Neuronal stem cell (in vitro differentiated cells): ENCODE measurements at regions not wholly inside any gene's neighbourhood (a gene's known extent, or its start where the extent isn't known, plus 50 kb on each side); places are given as distances from the start of the nearest gene placed in this dataset.
"Not testable (repeated sequence)": the region's sequence is repeated elsewhere in the genome, so short reads cannot be mapped to it uniquely, and the experiment has no call there.

Source experiments
- DNase-seq: peaks from one replicate; pipeline ENCODE4 v3.0.0-alpha.2; 2013; ENCODE audit warnings: low spot score
- H2AFZ ChIP-seq: one replicate; pipeline ENCODE4 v1.6.1; 2013; ENCODE audit warnings: mild to moderate bottlenecking, low read length, inconsistent platforms
- H2AK5ac ChIP-seq: 2 replicates; pipeline ENCODE4 v1.6.1; 2013; ENCODE audit warnings: low read depth, mild to moderate bottlenecking, inconsistent platforms, low read length, moderate library complexity, mixed read lengths
- H2BK120ac ChIP-seq: 2 replicates; pipeline ENCODE4 v1.6.1; 2013; ENCODE audit warnings: low read depth, mild to moderate bottlenecking, inconsistent platforms, low read length, moderate library complexity, mixed read lengths
- H2BK12ac ChIP-seq: one replicate; pipeline ENCODE4 v1.6.1; 2013; ENCODE audit warnings: low read length, inconsistent platforms
- H2BK15ac ChIP-seq: 2 replicates; pipeline ENCODE4 v1.6.1; 2013; ENCODE audit warnings: mild to moderate bottlenecking, low read length, inconsistent platforms, mixed read lengths
- H2BK5ac ChIP-seq: one replicate; pipeline ENCODE4 v1.6.1; 2013; ENCODE audit warnings: inconsistent platforms, mild to moderate bottlenecking, low read length, moderate library complexity
- H3K14ac ChIP-seq: one replicate; pipeline ENCODE4 v1.6.1; 2013; ENCODE audit warnings: low read length, inconsistent platforms
- H3K18ac ChIP-seq: 2 replicates; pipeline ENCODE4 v1.6.1; 2013; ENCODE audit warnings: low read length, inconsistent platforms
- H3K23ac ChIP-seq: 2 replicates; pipeline ENCODE4 v1.6.1; 2013; ENCODE audit warnings: low read depth, mild to moderate bottlenecking, mixed read lengths, low read length, inconsistent platforms; ENCODE audit not compliant: poor library complexity
- H3K27ac ChIP-seq: replicated peaks from 3 replicates; pipeline ENCODE4 v1.5.1; 2013; ENCODE audit warnings: low read length, inconsistent platforms
- H3K27me3 ChIP-seq, 3 experiments: 2 replicates each; pipeline ENCODE4 v1.6.1; 2013; ENCODE audit warnings: low read length in 3 of 3, mild to moderate bottlenecking in 2 of 3, inconsistent platforms in 1 of 3, low read depth in 1 of 3, mixed read lengths in 1 of 3, moderate library complexity in 1 of 3; ENCODE audit not compliant: control insufficient read depth in 3 of 3, insufficient read depth in 3 of 3
- H3K36me3 ChIP-seq, 2 donors: replicated peaks in 1 of 2; 2 replicates each; pipeline ENCODE4 v1.6.1; 2013; ENCODE audit warnings: low read length in 2 of 2; ENCODE audit not compliant: control insufficient read depth in 2 of 2, insufficient read depth in 2 of 2
- H3K4ac ChIP-seq: 2 replicates; pipeline ENCODE4 v1.6.1; 2013; ENCODE audit warnings: inconsistent platforms, mild to moderate bottlenecking, low read length, moderate library complexity
- H3K4me1 ChIP-seq, 2 donors: 1 replicate in 1 of 2; 2 replicates in 1 of 2; pipeline ENCODE4 v1.6.1; 2013; ENCODE audit warnings: low read length in 2 of 2, low read depth in 1 of 2; ENCODE audit not compliant: control insufficient read depth in 2 of 2, insufficient read depth in 1 of 2
- H3K4me2 ChIP-seq: one replicate; pipeline ENCODE4 v1.6.1; 2013; ENCODE audit warnings: mild to moderate bottlenecking, low read length, inconsistent platforms; ENCODE audit not compliant: insufficient read depth, poor library complexity, severe bottlenecking
- H3K4me3 ChIP-seq, 2 donors: 2 replicates each; pipeline ENCODE4 v1.5.1; 2013; ENCODE audit warnings: low read length in 2 of 2, mild to moderate bottlenecking in 2 of 2, inconsistent platforms in 1 of 2, moderate library complexity in 1 of 2
- H3K79me1 ChIP-seq: one replicate; pipeline ENCODE4 v1.6.1; 2013; ENCODE audit warnings: low read depth, mild to moderate bottlenecking, inconsistent platforms, low read length, moderate library complexity
- H3K9ac ChIP-seq: one replicate; pipeline ENCODE4 v1.6.1; 2013; ENCODE audit warnings: mild to moderate bottlenecking, low read depth, low read length, inconsistent platforms; ENCODE audit not compliant: poor library complexity
- H3K9me3 ChIP-seq, 2 donors: replicated peaks in 1 of 2; 2 replicates each; pipeline versions ENCODE3 to v1.6.1; 2013; ENCODE audit warnings: low read length in 2 of 2, mild to moderate bottlenecking in 2 of 2, inconsistent platforms in 1 of 2, low read depth in 1 of 2, mixed read lengths in 1 of 2, moderate library complexity in 1 of 2; ENCODE audit not compliant: control insufficient read depth in 2 of 2, insufficient read depth in 1 of 2
- H4K8ac ChIP-seq: one replicate; pipeline ENCODE4 v1.6.1; 2013; ENCODE audit warnings: low read depth, mild to moderate bottlenecking, inconsistent platforms, low read length, moderate library complexity
- H4K91ac ChIP-seq: one replicate; pipeline ENCODE4 v1.6.1; 2013; ENCODE audit warnings: low read length, low read depth, mild to moderate bottlenecking, inconsistent platforms; ENCODE audit not compliant: poor library complexity
- WGBS, 2 donors: extraction: QIAGEN DNeasy Blood & Tissue Kit; methylation state at CpG; one replicate each; pipeline ENCODE4 v1.1.7; 2013; ENCODE audit warnings: missing lambda C conversion rate in 2 of 2, mixed read lengths in 1 of 2; ENCODE audit not compliant: insufficient read length in 2 of 2, insufficient replicate concordance in 1 of 2; ENCODE audit errors: extremely low coverage in 2 of 2; 5-methylcytosine and 5-hydroxymethylcytosine counted together

DNA sequence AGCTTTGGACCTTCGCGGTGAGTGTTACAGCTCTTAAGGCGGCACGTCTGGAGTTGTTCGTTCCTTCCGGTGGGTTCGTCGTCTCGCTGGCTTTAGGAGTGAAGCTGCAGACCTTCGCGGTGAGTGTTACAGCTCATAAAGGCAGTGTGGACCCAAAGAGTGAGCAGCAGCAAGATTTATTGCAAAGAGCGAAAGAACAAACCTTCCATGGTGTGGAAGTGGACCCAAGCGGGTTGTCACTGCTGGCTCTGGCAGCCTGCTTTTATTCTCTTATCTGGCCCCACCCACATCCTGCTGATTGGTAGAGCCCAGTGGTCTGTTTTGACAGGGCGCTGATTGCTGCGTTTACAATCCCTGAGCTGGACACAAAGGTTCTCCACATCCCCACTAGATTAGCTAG, 396.1 kb upstream of the LCORL start:
- not testable (repeated sequence) for H3K9me3 ChIP-seq, H2BK12ac ChIP-seq, H3K27me3 ChIP-seq, H3K4me3 ChIP-seq, H2AFZ ChIP-seq, DNase-seq, H3K4me2 ChIP-seq, H3K9ac ChIP-seq, H2BK5ac ChIP-seq, H2BK15ac ChIP-seq, H3K14ac ChIP-seq, H3K79me1 ChIP-seq, H3K4ac ChIP-seq, H4K8ac ChIP-seq, H3K4me1 ChIP-seq, H3K36me3 ChIP-seq, H3K18ac ChIP-seq, H3K27ac ChIP-seq, H2BK120ac ChIP-seq, H3K23ac ChIP-seq, H2AK5ac ChIP-seq, H4K91ac ChIP-seq
- no CpG with 5 or more reads among the region's 15 CpGs for WGBS, 2 donors

DNA sequence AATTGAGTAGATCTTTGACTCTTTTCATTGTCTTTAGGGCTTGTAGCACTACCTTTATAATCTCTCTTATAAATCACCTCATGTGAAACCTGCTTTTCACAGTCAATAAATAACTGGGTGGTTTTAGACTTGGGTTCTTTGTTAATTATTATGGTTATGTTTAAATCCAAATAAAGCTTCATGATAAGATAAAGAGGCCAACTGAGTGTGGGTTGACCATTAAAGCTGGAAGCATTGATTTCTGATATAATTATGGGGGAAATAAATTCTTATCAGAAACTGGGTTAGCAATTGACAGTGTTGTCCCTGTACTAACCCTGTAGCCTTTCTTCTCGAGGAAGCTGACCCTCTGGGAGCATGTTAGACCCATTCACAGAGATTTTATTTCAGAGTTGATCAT, 384.7 kb upstream of the LCORL start:
- Histone ChIP-seq H3K9me3 (no peaks in the 10 kb centered on the region), H3K9ac (no peak overlapping the region), H2BK12ac (no peak overlapping the region), H3K27ac (no peak overlapping the region), H4K8ac (no peak overlapping the region), H3K79me1 (no peaks in the 10 kb centered on the region), H2BK120ac (no peak overlapping the region), H3K18ac (no peak overlapping the region), H3K36me3 (no peaks in the 10 kb centered on the region), H2BK15ac (no peak overlapping the region), H3K4ac (no peak overlapping the region), H2AK5ac (no peak overlapping the region), H4K91ac (no peak overlapping the region), H3K4me3 (no peak overlapping the region), H2BK5ac (no peak overlapping the region), H3K27me3 (no peaks in the 10 kb centered on the region), H3K23ac (no peak overlapping the region), H3K4me2 (no peak overlapping the region), H3K14ac (no peak overlapping the region), H3K4me1 (no peaks in the 10 kb centered on the region), H2AFZ (no peak overlapping the region)
- DNase-seq: no peak
- no CpG with 5 or more reads among the region's 1 CpG for WGBS, 2 donors

DNA sequence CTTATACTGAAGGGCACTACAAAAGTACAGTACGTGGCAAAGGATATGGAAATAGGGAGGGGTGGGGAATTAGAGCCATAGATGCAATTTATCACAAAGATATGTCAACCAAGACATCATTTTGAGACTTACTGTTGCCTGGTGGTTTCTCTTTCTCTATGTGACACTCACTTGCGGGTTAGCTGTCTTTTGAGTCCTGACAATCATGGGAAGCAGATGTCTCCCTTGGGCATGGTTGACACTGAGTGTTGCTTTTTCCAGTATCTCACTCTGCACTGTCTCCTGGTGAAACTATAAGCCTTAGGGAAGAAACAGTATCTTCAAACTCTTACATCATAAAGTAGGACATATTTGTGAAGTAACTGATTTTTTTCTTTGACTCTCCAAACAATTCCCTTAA, 383.5 kb upstream of the LCORL start:
- H3K23ac ChIP-seq: no peak overlapping the region
- no peaks in the 10 kb centered on the region for H3K79me1 ChIP-seq
- H3K9me3 ChIP-seq: no peaks in the 10 kb centered on the region
- no peak overlapping the region for H3K4me2 ChIP-seq
- no peak overlapping the region for H4K8ac ChIP-seq
- no peak overlapping the region for H3K18ac ChIP-seq
- no peak overlapping the region for H2BK5ac ChIP-seq
- no peaks in the 10 kb centered on the region for H3K4me1 ChIP-seq
- no peak overlapping the region for H3K4me3 ChIP-seq
- H2BK15ac ChIP-seq: no peak overlapping the region
- H3K4ac ChIP-seq: no peak overlapping the region
- no peak overlapping the region for H4K91ac ChIP-seq
- no peaks in the 10 kb centered on the region for H3K27me3 ChIP-seq
- no peak for DNase-seq
- H2BK120ac ChIP-seq: no peak overlapping the region
- H3K36me3 ChIP-seq: no peaks in the 10 kb centered on the region
- no peak overlapping the region for H3K9ac ChIP-seq
- H3K27ac ChIP-seq: no peak overlapping the region
- no peak overlapping the region for H2AK5ac ChIP-seq
- no CpG with 5 or more reads among the region's 2 CpGs for WGBS, 2 donors
- no peak overlapping the region for H2AFZ ChIP-seq
- no peak overlapping the region for H2BK12ac ChIP-seq
- H3K14ac ChIP-seq: no peak overlapping the region

DNA sequence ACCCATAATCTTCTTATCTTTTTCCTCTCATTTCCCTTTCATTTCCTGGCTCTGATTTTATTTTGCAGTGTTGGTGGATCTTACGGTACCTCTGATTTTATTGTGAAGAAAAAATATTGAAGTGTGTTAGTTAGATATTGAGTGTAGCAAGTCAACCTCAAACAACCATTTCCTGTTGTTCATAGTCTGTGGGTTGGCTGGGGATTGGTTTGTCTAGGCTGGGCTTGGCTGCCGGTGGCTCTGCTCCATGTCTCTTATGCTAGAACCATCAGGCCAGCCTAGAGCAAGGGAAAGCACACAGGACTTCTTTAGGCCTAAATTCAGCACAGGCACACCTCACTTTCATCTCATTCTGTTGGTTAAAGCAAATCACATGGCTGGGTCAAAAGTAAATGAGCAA, 383.1 kb upstream of the LCORL start:
- H3K27me3 ChIP-seq: no peaks in the 10 kb centered on the region
- H3K4ac ChIP-seq: no peak overlapping the region
- no peak for DNase-seq
- H2BK12ac ChIP-seq: no peak overlapping the region
- H3K27ac ChIP-seq: no peak overlapping the region
- H3K23ac ChIP-seq: no peak overlapping the region
- no peak overlapping the region for H2BK120ac ChIP-seq
- no peak overlapping the region for H3K14ac ChIP-seq
- WGBS, 2 donors: no CpG with 5 or more reads among the region's 2 CpGs
- no peak overlapping the region for H2AK5ac ChIP-seq
- no peak overlapping the region for H2AFZ ChIP-seq
- no peak overlapping the region for H2BK5ac ChIP-seq
- H3K9ac ChIP-seq: no peak overlapping the region
- H3K36me3 ChIP-seq: no peaks in the 10 kb centered on the region
- no peak overlapping the region for H3K18ac ChIP-seq
- H3K79me1 ChIP-seq: no peaks in the 10 kb centered on the region
- H3K4me1 ChIP-seq: no peaks in the 10 kb centered on the region
- no peak overlapping the region for H4K8ac ChIP-seq
- H2BK15ac ChIP-seq: no peak overlapping the region
- no peaks in the 10 kb centered on the region for H3K9me3 ChIP-seq
- H3K4me3 ChIP-seq: no peak overlapping the region
- no peak overlapping the region for H3K4me2 ChIP-seq
- H4K91ac ChIP-seq: no peak overlapping the region
